ENCODE measurements at regions not wholly inside any gene's neighbourhood (a gene's known extent, or its start where the extent isn't known, plus 50 kb on each side); places are given as distances from the start of the nearest gene placed in this dataset.

DNA sequence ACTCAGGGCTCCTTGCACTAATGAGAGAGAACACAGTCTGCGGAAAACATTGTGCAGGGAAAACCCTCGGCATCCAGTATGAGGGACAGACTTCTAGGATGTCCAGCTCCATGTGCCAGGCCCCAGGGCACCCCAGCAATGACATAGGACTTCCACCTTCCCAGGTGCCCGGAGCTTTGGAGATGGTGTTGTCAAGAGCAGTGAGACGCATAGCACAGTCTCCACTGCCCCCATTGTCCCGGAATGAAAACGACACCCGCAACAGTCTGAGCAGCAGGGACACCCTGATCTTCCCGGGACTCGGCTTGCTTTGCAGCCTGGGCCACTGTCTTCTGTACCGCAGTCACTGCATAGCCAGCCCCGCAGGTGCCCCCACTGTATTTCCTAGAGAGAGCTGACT lies 339.2 kb upstream of the ADARB2 start:
- Histone ChIP-seq H2BK5ac (ENCODE audit: low read depth, low read length, poor library complexity, severe bottlenecking) (no peak overlapping the region), H3K9me3 (ENCODE audit: control insufficient read depth, insufficient read depth, low read length) (peaks cover 32% of the 10 kb centered on the region), H3K18ac (ENCODE audit: low read depth, low read length) (no peak overlapping the region), H3K79me1 (ENCODE audit: low read depth in 1 of 2, low read length in 2 of 2) (no peaks in the 10 kb centered on the region), H4K8ac (ENCODE audit: low read depth in 2 of 2, low read length in 2 of 2) (no peak overlapping the region), H3K14ac (replicated peaks; ENCODE audit: low read depth, low read length) (no peak overlapping the region), H2AK9ac (replicated peaks; ENCODE audit: low read depth, low read length, poor library complexity) (no peak overlapping the region), H3K56ac (ENCODE audit: extremely low read depth, insufficient read depth, low read length) (no peak overlapping the region), H2BK20ac (ENCODE audit: low read depth, low read length) (no peak overlapping the region), H3K9me1 (ENCODE audit: insufficient read depth, low read length) (no peaks in the 10 kb centered on the region), H3K9ac (ENCODE audit: low read depth, low read length) (no peak overlapping the region), H4K91ac (ENCODE audit: insufficient read depth, low read depth, low read length) (no peak overlapping the region), H3K36me3 (ENCODE audit: control insufficient read depth, insufficient read depth, low read length) (no peaks in the 10 kb centered on the region), H3K27ac (ENCODE audit: insufficient read depth, low read length) (no peak overlapping the region), H3K4me3 (ENCODE audit: insufficient read depth, low read depth, low read length) (no peak overlapping the region), H3K4me2 (ENCODE audit: low read depth, low read length) (no peak overlapping the region), H2BK15ac (ENCODE audit: low read depth, low read length) (no peak overlapping the region), H2BK120ac (ENCODE audit: low read depth, low read length) (no peak overlapping the region), H3K4me1 (ENCODE audit: control insufficient read depth, insufficient read depth, low read length) (no peaks in the 10 kb centered on the region), H4K20me1 (ENCODE audit: insufficient read depth, low read length) (no peaks in the 10 kb centered on the region), H3K23ac (ENCODE audit: low read depth, low read length) (no peak overlapping the region), H4K5ac (ENCODE audit: low read depth, low read length) (no peak overlapping the region), H2AK5ac (ENCODE audit: low read depth, low read length) (no peak overlapping the region), H3K4ac (ENCODE audit: low read depth, low read length) (no peak overlapping the region), H3K27me3 (ENCODE audit: control insufficient read depth, insufficient read depth, low read length) (no peaks in the 10 kb centered on the region), H2AFZ (replicated peaks; ENCODE audit: low read length, poor library complexity) (no peak overlapping the region)
- DNase-seq (no peak), ATAC-seq (ENCODE audit: low read depth) (no peak)
- in situ Hi-C loops (cut with MboI; ENCODE audit: low sequenced_read_pairs) (no loop called here), intact Hi-C loops (cut with micrococcal nuclease) (no loop called here), dilution Hi-C loops (cut with HindIII; ENCODE audit: low sequenced_read_pairs, unreplicated experiment) (no loop called here)
- no TSS peak for BruUV-seq (replicated peaks)
- ChIA-PET POLR2A (ENCODE audit: unreplicated experiment) (no interaction called here), CTCF (no interaction called here)
- WGBS, 2 experiments (ENCODE audit: extremely low coverage in 2 of 2, insufficient read length in 1 of 2), result 83% methylated on average over 4 of the region's 11 CpGs; no CpG with 5 or more reads in 1 of the 2 experiments
- TF ChIP-seq BHLHE40 (IDR thresholded peaks at IDR 0.05; ENCODE audit: low read depth, low read length), result no peak
- TF ChIP-seq, protein P1, sequence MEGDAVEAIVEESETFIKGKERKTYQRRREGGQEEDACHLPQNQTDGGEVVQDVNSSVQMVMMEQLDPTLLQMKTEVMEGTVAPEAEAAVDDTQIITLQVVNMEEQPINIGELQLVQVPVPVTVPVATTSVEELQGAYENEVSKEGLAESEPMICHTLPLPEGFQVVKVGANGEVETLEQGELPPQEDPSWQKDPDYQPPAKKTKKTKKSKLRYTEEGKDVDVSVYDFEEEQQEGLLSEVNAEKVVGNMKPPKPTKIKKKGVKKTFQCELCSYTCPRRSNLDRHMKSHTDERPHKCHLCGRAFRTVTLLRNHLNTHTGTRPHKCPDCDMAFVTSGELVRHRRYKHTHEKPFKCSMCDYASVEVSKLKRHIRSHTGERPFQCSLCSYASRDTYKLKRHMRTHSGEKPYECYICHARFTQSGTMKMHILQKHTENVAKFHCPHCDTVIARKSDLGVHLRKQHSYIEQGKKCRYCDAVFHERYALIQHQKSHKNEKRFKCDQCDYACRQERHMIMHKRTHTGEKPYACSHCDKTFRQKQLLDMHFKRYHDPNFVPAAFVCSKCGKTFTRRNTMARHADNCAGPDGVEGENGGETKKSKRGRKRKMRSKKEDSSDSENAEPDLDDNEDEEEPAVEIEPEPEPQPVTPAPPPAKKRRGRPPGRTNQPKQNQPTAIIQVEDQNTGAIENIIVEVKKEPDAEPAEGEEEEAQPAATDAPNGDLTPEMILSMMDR (conservative IDR thresholded peaks at IDR 0.05; ENCODE audit: low read depth, low read length), result no peak
- no peak for TF ChIP-seq FOS (IDR thresholded peaks at IDR 0.05; ENCODE audit: low read depth, low read length)
- TF ChIP-seq CHD1 (IDR thresholded peaks at IDR 0.05; ENCODE audit: low read depth, low read length), result no peak
- no peak for TF ChIP-seq POLR2A (IDR thresholded peaks at IDR 0.05; ENCODE audit: low read depth, low read length)
- TF ChIP-seq RFX5 (IDR thresholded peaks at IDR 0.05; ENCODE audit: low read depth, low read length), result no peak
- TF ChIP-seq, protein P2, sequence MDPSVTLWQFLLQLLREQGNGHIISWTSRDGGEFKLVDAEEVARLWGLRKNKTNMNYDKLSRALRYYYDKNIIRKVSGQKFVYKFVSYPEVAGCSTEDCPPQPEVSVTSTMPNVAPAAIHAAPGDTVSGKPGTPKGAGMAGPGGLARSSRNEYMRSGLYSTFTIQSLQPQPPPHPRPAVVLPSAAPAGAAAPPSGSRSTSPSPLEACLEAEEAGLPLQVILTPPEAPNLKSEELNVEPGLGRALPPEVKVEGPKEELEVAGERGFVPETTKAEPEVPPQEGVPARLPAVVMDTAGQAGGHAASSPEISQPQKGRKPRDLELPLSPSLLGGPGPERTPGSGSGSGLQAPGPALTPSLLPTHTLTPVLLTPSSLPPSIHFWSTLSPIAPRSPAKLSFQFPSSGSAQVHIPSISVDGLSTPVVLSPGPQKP (IDR thresholded peaks at IDR 0.05; ENCODE audit: borderline replicate concordance, low read depth, low read length), result no peak
- TF ChIP-seq RCOR1 (IDR thresholded peaks at IDR 0.05; ENCODE audit: insufficient replicate concordance, low read length), result no peak
- no peak for TF ChIP-seq NFE2L2 (IDR thresholded peaks at IDR 0.05; ENCODE audit: low read depth, low read length)
